ENCODE measurements at regions not wholly inside any gene's neighbourhood (a gene's known extent, or its start where the extent isn't known, plus 50 kb on each side); places are given as distances from the start of the nearest gene placed in this dataset.

DNA sequence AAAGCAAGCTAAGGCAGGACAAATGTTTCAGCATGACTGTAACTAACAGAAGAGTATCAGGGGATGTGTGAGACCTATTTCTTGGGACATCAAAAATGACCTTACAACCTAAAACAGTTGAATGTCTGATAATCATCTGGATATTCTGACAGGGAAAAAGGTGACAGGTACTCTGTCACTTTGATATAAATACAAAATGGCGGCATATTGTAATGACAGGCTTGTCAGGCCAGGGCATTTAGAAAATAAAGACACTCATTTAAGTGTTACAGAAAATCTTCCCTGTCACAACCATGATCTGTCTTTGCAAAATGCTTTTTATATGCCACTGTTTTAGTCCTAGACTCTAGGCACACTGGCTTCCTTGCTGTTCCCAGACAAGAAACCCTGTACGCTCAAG is 1033.3 kb upstream of the FLRT2 start:
- TF ChIP-seq, protein P1, sequence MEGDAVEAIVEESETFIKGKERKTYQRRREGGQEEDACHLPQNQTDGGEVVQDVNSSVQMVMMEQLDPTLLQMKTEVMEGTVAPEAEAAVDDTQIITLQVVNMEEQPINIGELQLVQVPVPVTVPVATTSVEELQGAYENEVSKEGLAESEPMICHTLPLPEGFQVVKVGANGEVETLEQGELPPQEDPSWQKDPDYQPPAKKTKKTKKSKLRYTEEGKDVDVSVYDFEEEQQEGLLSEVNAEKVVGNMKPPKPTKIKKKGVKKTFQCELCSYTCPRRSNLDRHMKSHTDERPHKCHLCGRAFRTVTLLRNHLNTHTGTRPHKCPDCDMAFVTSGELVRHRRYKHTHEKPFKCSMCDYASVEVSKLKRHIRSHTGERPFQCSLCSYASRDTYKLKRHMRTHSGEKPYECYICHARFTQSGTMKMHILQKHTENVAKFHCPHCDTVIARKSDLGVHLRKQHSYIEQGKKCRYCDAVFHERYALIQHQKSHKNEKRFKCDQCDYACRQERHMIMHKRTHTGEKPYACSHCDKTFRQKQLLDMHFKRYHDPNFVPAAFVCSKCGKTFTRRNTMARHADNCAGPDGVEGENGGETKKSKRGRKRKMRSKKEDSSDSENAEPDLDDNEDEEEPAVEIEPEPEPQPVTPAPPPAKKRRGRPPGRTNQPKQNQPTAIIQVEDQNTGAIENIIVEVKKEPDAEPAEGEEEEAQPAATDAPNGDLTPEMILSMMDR (IDR thresholded peaks at IDR 0.05), result no peak
- no peak for TF ChIP-seq POLR2A (IDR thresholded peaks at IDR 0.05)
